ENCODE measurements at regions not wholly inside any gene's neighbourhood (a gene's known extent, or its start where the extent isn't known, plus 50 kb on each side); places are given as distances from the start of the nearest gene placed in this dataset.
A peak's percentile ranks its signal among the peaks of the same experiment; 100 is the strongest.

GRCh38 chr3:73883497-73883896 lies 258.8 kb upstream of the PDZRN3 start:
- TF ChIP-seq CTCF (IDR thresholded peaks at IDR 0.05; ENCODE audit: insufficient read depth, low read length, severe bottlenecking), result no peak
- FAIRE-seq (no peak), DNase-seq (ENCODE audit: low read depth) (no peak)
- Histone ChIP-seq H3K27me3 (ENCODE audit: control insufficient read depth, insufficient read depth, low read length) (no peaks in the 10 kb centered on the region), H3K36me3 (ENCODE audit: control insufficient read depth, insufficient read depth, low read length) (no peaks in the 10 kb centered on the region), H3K4me3 (ENCODE audit: low read depth, low read length) (no peak overlapping the region)

- H3K4me3 ChIP-seq (ENCODE audit: low read depth, low read length), result no peak overlapping the region
- FAIRE-seq (no peak), DNase-seq (ENCODE audit: low read depth) (no peak)
- no peaks in the 10 kb centered on the region for H3K27me3 ChIP-seq (ENCODE audit: control insufficient read depth, insufficient read depth, low read length)
- TF ChIP-seq CTCF (IDR thresholded peaks at IDR 0.05; ENCODE audit: insufficient read depth, low read length, severe bottlenecking), result no peak
- H3K36me3 ChIP-seq (ENCODE audit: control insufficient read depth, insufficient read depth, low read length), result no peaks in the 10 kb centered on the region
Observed at GRCh38 chr3:73874606-73875369, 250.0 kb upstream of the PDZRN3 start.

GRCh38 chr3:73874161-73874560 lies 249.4 kb upstream of the PDZRN3 start:
- no peak for FAIRE-seq
- Histone ChIP-seq H3K4me3 (ENCODE audit: low read depth, low read length) (no peak overlapping the region), H3K27me3 (ENCODE audit: control insufficient read depth, insufficient read depth, low read length) (no peaks in the 10 kb centered on the region), H3K36me3 (ENCODE audit: control insufficient read depth, insufficient read depth, low read length) (no peaks in the 10 kb centered on the region)
- no peak for DNase-seq (ENCODE audit: low read depth)
- TF ChIP-seq CTCF (IDR thresholded peaks at IDR 0.05; ENCODE audit: insufficient read depth, low read length, severe bottlenecking), result no peak

GRCh38 chr3:73868688-73869315 lies 244.1 kb upstream of the PDZRN3 start:
- H3K36me3 ChIP-seq (ENCODE audit: control insufficient read depth, insufficient read depth, low read length), result no peaks in the 10 kb centered on the region
- peak; percentile 44 for TF ChIP-seq CTCF (IDR thresholded peaks at IDR 0.05; ENCODE audit: insufficient read depth, low read length, severe bottlenecking)
- H3K27me3 ChIP-seq (ENCODE audit: control insufficient read depth, insufficient read depth, low read length), result no peaks in the 10 kb centered on the region
- DNase-seq (ENCODE audit: low read depth) (peak; percentile 36), FAIRE-seq (no peak)
- H3K4me3 ChIP-seq (ENCODE audit: low read depth, low read length), result no peak overlapping the region

- Histone ChIP-seq H3K36me3 (ENCODE audit: control insufficient read depth, insufficient read depth, low read length) (no peaks in the 10 kb centered on the region), H3K4me3 (ENCODE audit: low read depth, low read length) (no peak overlapping the region), H3K27me3 (ENCODE audit: control insufficient read depth, insufficient read depth, low read length) (no peaks in the 10 kb centered on the region)
- DNase-seq (ENCODE audit: low read depth), result no peak
- FAIRE-seq, result no peak
- TF ChIP-seq CTCF (IDR thresholded peaks at IDR 0.05; ENCODE audit: insufficient read depth, low read length, severe bottlenecking), result no peak
Observed at GRCh38 chr3:73867524-73867923, 242.8 kb upstream of the PDZRN3 start.
